NOMO-1 treated with dmso at 0.1 percent for 144 hours (cell line): ENCODE measurements at regions not wholly inside any gene's neighbourhood (a gene's known extent, or its start where the extent isn't known, plus 50 kb on each side); places are given as distances from the start of the nearest gene placed in this dataset.
A peak's percentile ranks its signal among the peaks of the same experiment; 100 is the strongest.
"Not testable (repeated sequence)": the region's sequence is repeated elsewhere in the genome, so short reads cannot be mapped to it uniquely, and the experiment has no call there.

Experiments
- DNase-seq: peaks from one replicate; lab custom pipeline; 2025; ENCODE audit not compliant: unreplicated experiment; lab: John Stamatoyannopoulos, UW

GRCh38 chr6:27775138-27775795 lies 136.9 kb downstream of the OR2B2 start:
- DNase-seq, result not testable (repeated sequence)

DNA sequence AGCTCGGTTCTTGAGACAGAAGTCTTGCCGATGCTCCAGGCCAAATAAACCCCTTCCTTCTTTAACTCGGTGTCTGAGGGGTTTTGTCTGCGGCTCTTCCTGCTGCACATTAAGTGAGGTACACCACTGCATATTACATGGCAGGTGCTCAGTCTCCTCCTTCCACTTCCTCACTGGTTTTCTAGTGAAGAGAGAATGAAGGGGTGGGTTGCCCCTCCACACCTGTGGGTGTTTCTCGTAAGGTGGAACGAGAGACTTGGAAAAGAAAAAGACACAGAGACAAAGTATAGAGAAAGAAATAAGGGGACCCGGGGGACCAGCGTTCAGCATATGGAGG lies 138.0 kb downstream of the OR2B2 start:
- not testable (repeated sequence) for DNase-seq

GRCh38 chr6:27773542-27774263 lies 138.5 kb downstream of the OR2B2 start:
- not testable (repeated sequence) for DNase-seq

DNA sequence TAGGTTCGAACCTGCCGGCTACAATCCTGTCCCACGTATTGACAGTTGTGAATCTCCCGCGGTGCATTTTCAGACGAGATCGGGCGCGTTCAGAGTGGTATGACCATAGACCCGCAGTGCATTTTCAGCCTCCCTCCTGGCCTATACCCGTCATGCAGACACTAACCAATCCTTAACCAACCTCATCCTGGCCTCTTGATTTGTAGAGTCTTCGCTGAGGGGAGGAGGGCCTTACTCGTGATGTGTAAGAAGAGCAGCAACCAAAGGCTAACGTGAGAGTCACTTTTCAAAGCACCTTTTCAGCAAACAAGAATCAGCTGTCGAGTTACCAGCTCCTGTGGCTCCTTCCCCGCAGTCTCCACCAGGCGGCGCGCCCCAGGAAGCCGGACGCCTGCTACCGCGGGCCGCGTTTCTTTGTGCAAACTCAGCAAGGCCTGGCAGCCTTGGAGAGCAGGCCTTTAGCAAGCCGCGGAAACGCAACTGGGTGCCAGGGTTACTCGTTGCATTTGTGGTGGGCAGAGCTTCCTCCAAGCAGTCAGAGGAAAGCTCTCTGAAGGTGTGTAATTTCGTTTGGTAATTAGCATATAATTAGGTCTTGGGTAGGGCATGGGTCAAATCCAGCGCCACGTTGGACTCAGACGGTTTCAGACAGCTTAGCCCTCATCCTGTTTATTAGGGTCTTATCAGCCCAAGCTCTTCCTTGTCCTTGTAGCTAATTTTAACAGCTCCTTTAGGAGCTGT lies 139.8 kb downstream of the OR2B2 start:
- peak; percentile 29 for DNase-seq

- no peak for DNase-seq
Measured at GRCh38 chr6:27771235-27771634, 141.0 kb downstream of the OR2B2 start.

GRCh38 chr6:27770724-27771123 lies 141.5 kb downstream of the OR2B2 start:
- no peak for DNase-seq

GRCh38 chr6:27768556-27768955 lies 143.6 kb downstream of the OR2B2 start:
- DNase-seq, result no peak

DNA sequence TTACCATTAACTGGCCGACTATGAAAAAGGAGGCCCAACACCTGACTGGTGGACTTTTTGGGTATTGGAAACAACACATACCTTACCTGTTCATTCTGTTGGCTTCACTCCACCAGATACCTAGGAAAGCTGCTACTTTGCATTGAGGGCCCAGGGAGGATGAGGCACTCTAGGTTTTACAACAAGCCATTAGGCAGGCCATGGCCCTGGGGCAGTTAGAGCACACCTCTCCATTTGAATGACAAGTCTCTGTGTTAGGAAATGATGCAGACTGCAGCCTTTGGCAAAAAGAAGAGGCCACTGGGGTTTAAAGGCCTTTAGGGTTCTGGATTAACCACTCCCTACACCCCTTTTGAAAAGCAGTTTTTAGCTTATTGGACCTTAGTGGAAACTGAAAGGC lies 144.3 kb downstream of the OR2B2 start:
- DNase-seq, result no peak

- DNase-seq, result no peak
Measured at GRCh38 chr6:27766405-27766804, 145.8 kb downstream of the OR2B2 start.

DNA sequence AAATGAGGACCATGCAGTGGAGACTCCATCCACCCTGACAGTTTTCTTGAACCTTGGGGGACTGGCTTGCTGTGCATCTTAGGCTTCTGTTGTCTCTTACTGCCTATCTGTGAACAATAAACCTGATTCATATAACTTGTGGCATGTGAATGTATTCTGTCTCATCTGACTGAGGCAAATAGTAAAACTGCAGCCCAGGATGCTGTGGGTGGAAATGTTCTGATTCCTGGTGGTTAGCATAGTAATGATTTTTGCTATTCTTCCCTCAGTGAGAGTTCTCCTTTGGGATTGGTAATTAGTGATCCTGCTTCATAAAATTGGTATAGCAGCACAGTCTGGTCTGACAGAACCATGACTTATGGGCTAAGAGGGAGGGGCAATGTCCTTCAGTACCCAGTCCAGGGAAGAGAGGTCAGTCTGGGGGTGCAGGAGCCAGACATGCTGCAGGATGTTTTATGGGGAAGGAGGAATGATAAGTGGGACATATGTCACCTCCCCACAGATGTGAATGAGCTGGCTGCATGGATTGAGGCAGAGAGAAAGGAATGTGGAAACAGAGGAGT lies 147.1 kb downstream of the OR2B2 start:
- no peak for DNase-seq

DNA sequence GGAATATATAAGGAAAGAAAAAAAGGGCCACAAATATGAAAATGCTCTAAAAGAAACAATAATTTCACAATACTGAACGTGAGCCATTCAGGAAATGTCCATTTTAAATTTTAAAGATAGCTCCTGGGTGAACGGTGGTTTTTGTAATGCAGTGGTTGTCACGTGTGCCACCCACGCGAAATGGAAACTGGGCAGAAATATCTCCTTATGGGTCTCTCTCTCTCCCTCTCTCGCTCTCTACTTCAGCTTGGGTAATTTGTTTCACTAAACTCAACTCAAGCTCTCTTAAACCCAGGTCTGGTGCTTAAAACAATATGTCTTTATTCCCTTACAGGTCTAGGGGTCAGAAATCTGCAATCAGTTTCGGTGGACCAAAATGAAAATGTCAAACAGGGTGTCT lies 150.8 kb downstream of the OR2B2 start:
- DNase-seq, result no peak

DNA sequence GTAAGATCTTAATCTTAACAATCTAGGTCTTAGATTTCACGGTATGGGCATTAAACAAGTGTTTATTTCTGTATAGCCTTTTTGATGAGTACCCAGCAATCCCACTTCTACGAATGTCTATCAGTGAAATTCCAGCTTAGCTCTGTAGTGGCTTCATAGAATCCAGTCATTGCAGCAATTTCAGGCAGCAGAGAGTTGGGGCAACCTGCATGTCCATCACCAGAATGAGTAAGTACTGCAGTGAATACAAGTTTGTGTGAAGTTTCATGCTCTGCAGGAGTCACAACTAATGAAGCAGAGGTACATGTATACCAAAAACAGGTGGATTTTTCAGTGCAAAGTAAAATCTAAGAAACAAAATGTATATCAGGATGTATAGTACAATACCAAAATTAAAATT lies 151.7 kb downstream of the OR2B2 start:
- DNase-seq, result no peak

DNA sequence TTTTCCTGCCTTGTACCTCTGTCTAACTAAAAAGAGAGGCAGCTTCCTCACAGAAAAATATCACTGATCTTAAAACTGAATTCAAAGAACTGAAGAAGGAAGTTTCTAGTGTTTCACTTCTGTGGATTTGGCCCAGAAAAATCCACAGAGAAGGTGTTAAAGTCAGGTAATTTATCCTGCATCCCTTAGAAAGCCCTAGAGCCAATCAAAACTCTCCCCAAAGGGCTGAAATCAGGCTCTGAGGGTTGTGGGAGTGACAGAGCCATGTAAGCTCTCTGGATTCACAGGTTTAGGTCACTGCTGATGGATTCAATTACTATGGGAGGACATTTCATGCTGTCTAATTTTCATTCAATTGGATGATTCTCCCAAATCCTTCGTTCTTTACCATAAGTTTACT lies 152.3 kb downstream of the OR2B2 start:
- no peak for DNase-seq

- DNase-seq, result no peak
Measured at GRCh38 chr6:27758491-27758890, 153.7 kb downstream of the OR2B2 start.

GRCh38 chr6:27757307-27757706 lies 154.9 kb downstream of the OR2B2 start:
- DNase-seq, result no peak

- DNase-seq, result peak; percentile 87
Measured at GRCh38 chr6:27755768-27756167, 156.4 kb downstream of the OR2B2 start.

- no peak for DNase-seq
Measured at GRCh38 chr6:27754408-27754782, 157.8 kb downstream of the OR2B2 start.

DNA sequence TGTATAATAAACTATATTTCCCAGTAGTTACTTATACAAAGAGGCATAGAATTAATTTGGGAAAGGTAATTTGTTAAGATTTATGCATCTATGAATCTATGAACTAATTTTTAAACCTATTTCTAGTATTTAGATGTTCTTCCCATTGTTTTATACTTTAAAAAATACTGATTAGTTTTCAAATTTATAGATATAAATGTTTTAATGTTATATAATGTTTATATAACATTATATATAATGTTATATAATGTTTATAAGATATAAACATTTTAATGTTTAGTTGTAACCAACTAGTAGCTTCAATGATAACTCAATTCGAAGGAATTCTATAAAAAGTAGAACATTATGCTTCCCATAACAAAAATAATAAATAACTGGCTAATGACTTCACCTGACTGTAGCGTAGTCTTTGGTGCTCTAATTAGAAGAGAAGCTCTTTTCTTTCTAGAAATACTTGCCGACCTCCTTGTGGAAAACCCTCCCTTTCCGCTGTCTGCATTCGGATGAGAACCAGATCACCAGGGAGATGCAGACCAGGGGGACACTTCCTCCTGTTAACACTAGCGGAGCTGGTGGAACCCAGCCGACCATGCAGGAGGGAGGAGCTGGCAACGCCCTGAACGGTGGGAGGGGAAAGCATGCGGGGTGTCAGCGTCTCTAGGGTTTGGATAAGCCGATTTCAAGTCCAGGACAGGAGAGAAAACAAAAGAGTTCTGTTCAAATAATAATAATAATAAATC lies 158.4 kb downstream of the OR2B2 start:
- peak; percentile 79 for DNase-seq

DNA sequence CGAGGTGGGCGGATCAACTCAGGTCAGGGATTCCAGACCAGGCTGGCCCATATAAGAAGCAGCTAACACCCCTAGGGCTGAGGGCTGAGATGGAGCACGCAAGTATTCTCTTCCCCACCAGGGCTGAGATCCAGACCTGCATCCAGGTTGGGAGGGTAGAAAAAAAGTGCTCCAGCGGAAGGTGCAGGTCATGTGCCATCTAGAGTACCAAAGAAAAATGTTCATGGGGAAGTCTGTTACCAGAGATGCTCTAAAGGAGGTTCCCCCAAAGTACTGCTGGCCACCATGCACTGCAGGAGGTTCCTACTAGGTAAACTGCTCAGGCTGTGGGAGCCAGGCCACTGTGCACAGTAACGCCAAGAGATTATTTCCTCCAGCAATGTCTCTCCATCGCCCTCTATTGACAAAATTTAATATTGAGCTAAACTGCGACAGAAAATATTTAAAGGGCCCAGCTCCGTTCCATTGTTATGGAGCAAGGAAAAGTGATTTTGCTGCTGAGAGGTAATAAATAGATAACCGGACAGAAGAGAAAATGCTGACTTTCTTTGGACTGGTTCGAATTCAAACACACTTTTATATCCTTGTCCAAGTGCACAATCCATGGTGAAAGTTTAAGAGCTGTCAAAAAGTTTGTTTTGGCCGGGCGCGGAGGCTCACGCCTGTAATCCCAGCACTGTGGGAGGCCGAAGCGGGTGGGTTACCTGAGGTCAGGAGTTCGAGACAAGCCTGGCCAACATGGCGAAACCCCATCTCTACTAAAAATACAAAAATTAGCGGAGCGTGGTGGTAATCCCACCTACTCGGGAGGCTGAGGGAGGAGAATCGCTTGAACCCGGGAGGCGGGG lies 159.9 kb downstream of the OR2B2 start:
- peak; percentile 66 for DNase-seq

GRCh38 chr6:27748661-27749060 lies 163.5 kb downstream of the OR2B2 start:
- no peak for DNase-seq
